H9 (cell line): ENCODE measurements at regions not wholly inside any gene's neighbourhood (a gene's known extent, or its start where the extent isn't known, plus 50 kb on each side); places are given as distances from the start of the nearest gene placed in this dataset.
A peak's percentile ranks its signal among the peaks of the same experiment; 100 is the strongest.

ENCODE experiments used
- DNase-seq: peaks from one replicate; pipeline ENCODE4 v3.0.0-alpha.2; 2017
- H2AFZ ChIP-seq: one replicate; pipeline ENCODE4 v1.6.1; 2013; ENCODE audit warnings: mild to moderate bottlenecking, low read length, control low read depth, moderate library complexity
- H2AK5ac ChIP-seq: 2 replicates; pipeline ENCODE4 v1.6.1; 2013; ENCODE audit warnings: low read length, control low read depth, mixed read lengths; ENCODE audit not compliant: insufficient read length
- H2BK120ac ChIP-seq: one replicate; pipeline ENCODE4 v1.6.1; 2013; ENCODE audit warnings: low read depth, mild to moderate bottlenecking, low read length, control low read depth, inconsistent platforms; ENCODE audit not compliant: poor library complexity, severe bottlenecking
- H2BK12ac ChIP-seq: 2 replicates; pipeline ENCODE4 v1.6.1; 2013; ENCODE audit warnings: low read length, control low read depth, mixed read lengths, low read depth; ENCODE audit not compliant: insufficient read length
- H2BK15ac ChIP-seq: 2 replicates; pipeline ENCODE4 v1.6.1; 2013; ENCODE audit warnings: low read depth, low read length, control low read depth
- H2BK20ac ChIP-seq: one replicate; pipeline ENCODE4 v1.6.1; 2013; ENCODE audit warnings: low read depth, mild to moderate bottlenecking, low read length, control low read depth, inconsistent platforms; ENCODE audit not compliant: poor library complexity, severe bottlenecking
- H2BK5ac ChIP-seq: 2 replicates; pipeline ENCODE4 v1.6.1; 2013; ENCODE audit warnings: low read length, control low read depth, mixed read lengths; ENCODE audit not compliant: insufficient read length
- H3K14ac ChIP-seq: 2 replicates; pipeline ENCODE4 v1.6.1; 2013; ENCODE audit warnings: low read length, control low read depth; ENCODE audit not compliant: insufficient read depth
- H3K18ac ChIP-seq: 2 replicates; pipeline ENCODE4 v1.6.1; 2013; ENCODE audit warnings: low read depth, mild to moderate bottlenecking, mixed read lengths, low read length, control low read depth; ENCODE audit not compliant: insufficient read length
- H3K23ac ChIP-seq: 2 replicates; pipeline ENCODE4 v1.6.1; 2013; ENCODE audit warnings: low read length, control low read depth, mixed read lengths, low read depth; ENCODE audit not compliant: insufficient read length
- H3K23me2 ChIP-seq: 2 replicates; pipeline ENCODE4 v1.6.1; 2013; ENCODE audit warnings: low read depth, mild to moderate bottlenecking, mixed read lengths, low read length, control low read depth; ENCODE audit not compliant: insufficient read length, poor library complexity, severe bottlenecking
- H3K27ac ChIP-seq: 2 replicates; pipeline ENCODE4 v1.5.1; 2013; ENCODE audit warnings: low read length, control low read depth, mixed read lengths, low read depth; ENCODE audit not compliant: insufficient read length
- H3K27me3 ChIP-seq: 2 replicates; pipeline ENCODE4 v1.6.1; 2013; ENCODE audit warnings: low read length, control low read depth, inconsistent platforms; ENCODE audit not compliant: insufficient read depth
- H3K4ac ChIP-seq: 2 replicates; pipeline ENCODE4 v1.6.1; 2013; ENCODE audit warnings: low read depth, mild to moderate bottlenecking, control low read depth, inconsistent platforms, low read length, moderate library complexity
- H3K4me1 ChIP-seq: 2 replicates; pipeline ENCODE4 v1.6.1; 2013; ENCODE audit warnings: low read length, control low read depth, inconsistent platforms; ENCODE audit not compliant: insufficient read depth
- H3K4me2 ChIP-seq: 2 replicates; pipeline ENCODE4 v1.6.1; 2013; ENCODE audit warnings: low read length, control low read depth, mixed read lengths; ENCODE audit not compliant: insufficient read length, insufficient read depth
- H3K56ac ChIP-seq: 2 replicates; pipeline ENCODE4 v1.6.1; 2013; ENCODE audit warnings: low read depth, mild to moderate bottlenecking, mixed read lengths, low read length, control low read depth; ENCODE audit not compliant: insufficient read length
- H3K79me1 ChIP-seq: 2 replicates; pipeline ENCODE4 v1.6.1; 2013; ENCODE audit warnings: low read depth, mild to moderate bottlenecking, moderate library complexity, low read length, control low read depth, inconsistent platforms; ENCODE audit not compliant: insufficient read depth, poor library complexity, severe bottlenecking
- H3K79me2 ChIP-seq: 2 replicates; pipeline ENCODE4 v1.6.1; 2013; ENCODE audit warnings: low read length, control low read depth, inconsistent platforms; ENCODE audit not compliant: insufficient read depth
- H3K9ac ChIP-seq: 2 replicates; pipeline ENCODE4 v1.6.1; 2013; ENCODE audit warnings: low read length, control low read depth, mixed read lengths; ENCODE audit not compliant: insufficient read length; ENCODE audit errors: extremely low read depth
- H3K9me3 ChIP-seq: one replicate; pipeline ENCODE4 v1.6.1; 2013; ENCODE audit warnings: low read depth, low read length, inconsistent platforms; ENCODE audit not compliant: control insufficient read depth
- H3T11ph ChIP-seq: one replicate; pipeline ENCODE4 v1.6.1; 2013; ENCODE audit warnings: mild to moderate bottlenecking, low read length, control low read depth, inconsistent platforms
- H4K20me1 ChIP-seq: one replicate; pipeline ENCODE4 v1.6.1; 2013; ENCODE audit not compliant: control insufficient read depth, insufficient read length, insufficient read depth
- H4K5ac ChIP-seq: 2 replicates; pipeline ENCODE4 v1.6.1; 2013; ENCODE audit warnings: low read depth, mild to moderate bottlenecking, mixed read lengths, low read length, control low read depth; ENCODE audit not compliant: insufficient read length
- H4K8ac ChIP-seq: replicated peaks from 2 replicates; pipeline ENCODE4 v1.6.1; 2013; ENCODE audit warnings: low read length, control low read depth, mixed read lengths, low read depth; ENCODE audit not compliant: insufficient read length
- H4K91ac ChIP-seq: 2 replicates; pipeline ENCODE4 v1.6.1; 2013; ENCODE audit warnings: low read depth, mild to moderate bottlenecking, moderate library complexity, mixed read lengths, low read length, control low read depth; ENCODE audit not compliant: insufficient read length
- H3K27ac Mint-ChIP-seq, 3 experiments: 2 replicates in 2 of 3; 3 replicates in 1 of 3; pipeline ENCODE4 v1.8.0; 2020 to 2021; ENCODE audit warnings: mixed read lengths in 3 of 3, mild to moderate bottlenecking in 1 of 3, moderate library complexity in 1 of 3
- H3K27me3 Mint-ChIP-seq: 2 replicates; pipeline ENCODE4 v1.8.0; 2021; ENCODE audit warnings: low read depth, mild to moderate bottlenecking, moderate library complexity, mixed read lengths
- H3K36me3 Mint-ChIP-seq, 3 experiments: 2 replicates in 2 of 3; 3 replicates in 1 of 3; pipeline ENCODE4 v1.8.0; 2020 to 2021; ENCODE audit warnings: low read depth in 3 of 3, mixed read lengths in 3 of 3; ENCODE audit not compliant: insufficient read depth in 1 of 3
- H3K4me1 Mint-ChIP-seq, 2 experiments: 2 replicates each; pipeline ENCODE4 v1.8.0; 2020; ENCODE audit warnings: mixed read lengths in 2 of 2
- H3K4me3 Mint-ChIP-seq, 2 experiments: 2 replicates in 1 of 2; 3 replicates in 1 of 2; pipeline ENCODE4 v1.8.0; 2020 to 2021; ENCODE audit warnings: mild to moderate bottlenecking in 2 of 2, mixed read lengths in 2 of 2, moderate library complexity in 1 of 2
- H3K9me3 Mint-ChIP-seq, 2 experiments: 2 replicates in 1 of 2; 3 replicates in 1 of 2; pipeline ENCODE4 v1.8.0; 2020; ENCODE audit warnings: mild to moderate bottlenecking in 2 of 2, mixed read lengths in 2 of 2, moderate library complexity in 1 of 2
- WGBS: extraction: QIAGEN DNeasy Blood & Tissue Kit; methylation state at CpG from one replicate; pipeline ENCODE4 v1.1.7; 2013; ENCODE audit warnings: missing lambda C conversion rate, low lambda C conversion rate, mixed read lengths; ENCODE audit not compliant: insufficient read length; ENCODE audit errors: extremely low coverage; 5-methylcytosine and 5-hydroxymethylcytosine counted together
- TF ChIP-seq, protein P1 (sequence below): fragments of 200-600 bp; sonication (generic); conservative IDR thresholded peaks from 3 replicates; pipeline ENCODE4 v1.8.0; 2021; ENCODE audit warnings: antibody characterized with exemption, mild to moderate bottlenecking

DNA sequence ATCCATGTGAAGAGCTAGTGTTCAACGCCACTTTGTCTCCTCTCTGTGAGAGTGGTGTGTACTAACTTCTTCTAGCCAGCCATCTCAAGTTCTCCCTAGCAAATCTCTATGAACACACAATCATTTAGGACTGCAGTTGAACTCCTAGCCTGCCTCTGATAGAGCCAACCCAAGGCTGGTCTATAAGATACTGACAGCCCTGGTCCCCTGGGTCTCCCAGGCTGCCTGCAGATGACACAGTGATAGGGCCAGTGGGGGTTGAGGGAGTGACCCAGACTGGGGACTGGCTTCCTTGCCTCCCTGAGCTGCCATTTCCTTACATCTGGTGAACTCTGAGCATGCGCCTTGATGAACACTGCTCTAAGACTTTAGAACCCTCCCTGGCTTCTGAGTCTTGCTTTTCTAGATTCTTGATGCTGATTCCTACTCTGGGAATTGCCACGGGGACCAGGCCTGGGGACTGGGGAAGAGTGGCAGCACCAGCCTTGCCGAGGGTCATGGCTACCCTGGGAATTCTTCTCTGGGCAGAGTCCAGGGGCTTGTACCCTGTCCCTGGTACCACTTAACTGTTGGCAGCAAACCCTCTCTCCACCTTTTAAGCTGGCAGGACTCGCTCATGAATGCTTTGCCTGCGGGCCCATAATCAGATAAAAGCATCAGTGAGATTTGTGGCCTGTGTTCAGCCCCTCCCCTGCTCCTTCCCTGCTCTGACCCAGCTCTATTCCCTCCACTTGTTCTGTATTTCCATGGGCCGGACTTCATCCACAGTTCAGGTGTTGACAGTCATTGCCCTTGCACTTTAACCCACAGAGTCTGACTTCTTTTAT, 130.8 kb upstream of the CHD6 start:
- no peak overlapping the region for H2BK12ac ChIP-seq
- peaks cover 0 to 2% of the 10 kb centered on the region in 2 experiments; a peak in 3 of 5 replicates for H3K9me3 Mint-ChIP-seq
- no peaks in the 10 kb centered on the region; a peak in 2 of 7 replicates for H3K36me3 Mint-ChIP-seq
- H2BK15ac ChIP-seq, result no peak overlapping the region
- DNase-seq, result no peak
- no peak overlapping the region for H2AFZ ChIP-seq
- H3K27me3 Mint-ChIP-seq, result no peaks in the 10 kb centered on the region; the same call in none of the 2 replicates
- H3K4me3 Mint-ChIP-seq, result no peak overlapping the region
- no peaks in the 10 kb centered on the region for H3K79me1 ChIP-seq
- no peak overlapping the region for H3K56ac ChIP-seq
- H4K5ac ChIP-seq, result no peak overlapping the region
- WGBS, result no CpG with 5 or more reads among the region's 7 CpGs
- no peaks in the 10 kb centered on the region for H3K4me1 ChIP-seq
- H3K4ac ChIP-seq, result no peak overlapping the region
- H3K9ac ChIP-seq, result no peak overlapping the region
- H2AK5ac ChIP-seq, result no peak overlapping the region
- no peak overlapping the region for H2BK20ac ChIP-seq
- no peak overlapping the region for H3T11ph ChIP-seq
- no peaks in the 10 kb centered on the region for H4K20me1 ChIP-seq
- H3K27ac Mint-ChIP-seq, result peak overlapping the region in 1 of 3 experiments; percentile 38; a peak in 2 of 7 replicates
- no peak overlapping the region for H3K4me2 ChIP-seq
- H3K4me1 Mint-ChIP-seq, result peaks cover 5 to 8% of the 10 kb centered on the region in 2 experiments
- no peak overlapping the region for H2BK5ac ChIP-seq
- H3K23me2 ChIP-seq, result no peaks in the 10 kb centered on the region
- H4K8ac ChIP-seq, result no peak overlapping the region
- H3K14ac ChIP-seq, result no peak overlapping the region; the same call in 1 of the 2 replicates
- no peaks in the 10 kb centered on the region for H3K9me3 ChIP-seq
- H3K23ac ChIP-seq, result no peak overlapping the region
- no peaks in the 10 kb centered on the region for H3K27me3 ChIP-seq
- no peak overlapping the region for H3K18ac ChIP-seq
- H3K27ac ChIP-seq, result no peak overlapping the region
- no peak overlapping the region for H4K91ac ChIP-seq
- H3K79me2 ChIP-seq, result no peaks in the 10 kb centered on the region
- no peak overlapping the region for H2BK120ac ChIP-seq
- TF ChIP-seq, protein P1, sequence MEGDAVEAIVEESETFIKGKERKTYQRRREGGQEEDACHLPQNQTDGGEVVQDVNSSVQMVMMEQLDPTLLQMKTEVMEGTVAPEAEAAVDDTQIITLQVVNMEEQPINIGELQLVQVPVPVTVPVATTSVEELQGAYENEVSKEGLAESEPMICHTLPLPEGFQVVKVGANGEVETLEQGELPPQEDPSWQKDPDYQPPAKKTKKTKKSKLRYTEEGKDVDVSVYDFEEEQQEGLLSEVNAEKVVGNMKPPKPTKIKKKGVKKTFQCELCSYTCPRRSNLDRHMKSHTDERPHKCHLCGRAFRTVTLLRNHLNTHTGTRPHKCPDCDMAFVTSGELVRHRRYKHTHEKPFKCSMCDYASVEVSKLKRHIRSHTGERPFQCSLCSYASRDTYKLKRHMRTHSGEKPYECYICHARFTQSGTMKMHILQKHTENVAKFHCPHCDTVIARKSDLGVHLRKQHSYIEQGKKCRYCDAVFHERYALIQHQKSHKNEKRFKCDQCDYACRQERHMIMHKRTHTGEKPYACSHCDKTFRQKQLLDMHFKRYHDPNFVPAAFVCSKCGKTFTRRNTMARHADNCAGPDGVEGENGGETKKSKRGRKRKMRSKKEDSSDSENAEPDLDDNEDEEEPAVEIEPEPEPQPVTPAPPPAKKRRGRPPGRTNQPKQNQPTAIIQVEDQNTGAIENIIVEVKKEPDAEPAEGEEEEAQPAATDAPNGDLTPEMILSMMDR, result no peak
